ENCODE measurements at regions not wholly inside any gene's neighbourhood (a gene's known extent, or its start where the extent isn't known, plus 50 kb on each side); places are given as distances from the start of the nearest gene placed in this dataset.

GRCh38 chr22:46031557-46031956, 54.6 kb upstream of the WNT7B start:
- TF ChIP-seq CTCF (conservative IDR thresholded peaks at IDR 0.05; ENCODE audit: low read depth in 2 of 2) (no peak), EZH2 (IDR thresholded peaks at IDR 0.05; ENCODE audit: low read depth, unreplicated experiment) (no peak), POLR2AphosphoS5 (IDR thresholded peaks at IDR 0.05; ENCODE audit: low read depth) (no peak), ZNF114 (CRISPR knock-in tag; IDR thresholded peaks at IDR 0.05) (no peak), NANOG (IDR thresholded peaks at IDR 0.05; ENCODE audit: borderline replicate concordance) (no peak), ZNF331 (CRISPR knock-in tag; IDR thresholded peaks at IDR 0.05; ENCODE audit: low read depth) (no peak), REST (IDR thresholded peaks at IDR 0.05; ENCODE audit: unreplicated experiment) (no peak), JUNB (IDR thresholded peaks at IDR 0.05; ENCODE audit: unreplicated experiment) (no peak), EZH2phosphoT487 (IDR thresholded peaks at IDR 0.05; ENCODE audit: unreplicated experiment) (no peak), CREB1 (CRISPR knock-in tag; IDR thresholded peaks at IDR 0.05; ENCODE audit: low read depth) (no peak), STAT1 (IDR thresholded peaks at IDR 0.05; ENCODE audit: unreplicated experiment) (no peak), ZNF462 (CRISPR knock-in tag; IDR thresholded peaks at IDR 0.05) (no peak)
- TF ChIP-seq, protein P1, sequence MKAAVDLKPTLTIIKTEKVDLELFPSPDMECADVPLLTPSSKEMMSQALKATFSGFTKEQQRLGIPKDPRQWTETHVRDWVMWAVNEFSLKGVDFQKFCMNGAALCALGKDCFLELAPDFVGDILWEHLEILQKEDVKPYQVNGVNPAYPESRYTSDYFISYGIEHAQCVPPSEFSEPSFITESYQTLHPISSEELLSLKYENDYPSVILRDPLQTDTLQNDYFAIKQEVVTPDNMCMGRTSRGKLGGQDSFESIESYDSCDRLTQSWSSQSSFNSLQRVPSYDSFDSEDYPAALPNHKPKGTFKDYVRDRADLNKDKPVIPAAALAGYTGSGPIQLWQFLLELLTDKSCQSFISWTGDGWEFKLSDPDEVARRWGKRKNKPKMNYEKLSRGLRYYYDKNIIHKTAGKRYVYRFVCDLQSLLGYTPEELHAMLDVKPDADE (IDR thresholded peaks at IDR 0.05): no peak

All from GM23338 (cell line).